ENCODE measurements at regions not wholly inside any gene's neighbourhood (a gene's known extent, or its start where the extent isn't known, plus 50 kb on each side); places are given as distances from the start of the nearest gene placed in this dataset.
A peak's percentile ranks its signal among the peaks of the same experiment; 100 is the strongest.

GRCh38 chr1:173422456-173422976 lies 54.6 kb upstream of the PRDX6 start:
- no peak for FAIRE-seq
- no peak overlapping the region for H3K4ac ChIP-seq (replicated peaks; ENCODE audit: insufficient read length, low read depth, low read length)
- no peak overlapping the region for H3K4me3 ChIP-seq (ENCODE audit: extremely low read depth in 1 of 4, insufficient read depth in 2 of 4, low read depth in 3 of 4, low read length in 4 of 4)
- no peaks in the 10 kb centered on the region for H3K36me3 ChIP-seq (ENCODE audit: control insufficient read depth in 2 of 4, insufficient read depth in 4 of 4, low read length in 3 of 4)
- no peak overlapping the region for H2BK120ac ChIP-seq (replicated peaks; ENCODE audit: low read depth, low read length)
- H3K79me2 ChIP-seq (ENCODE audit: control insufficient read depth in 1 of 2, insufficient read depth in 2 of 2, low read length in 2 of 2): no peaks in the 10 kb centered on the region
- WGBS, 2 experiments (ENCODE audit: extremely low coverage in 1 of 2, insufficient coverage in 1 of 2, insufficient read length in 1 of 2, insufficient replicate concordance in 2 of 2, low coverage in 1 of 2, low lambda C conversion rate in 2 of 2, missing lambda C conversion rate in 1 of 2): 74% methylated on average over 5 of the region's 5 CpGs; no CpG with 5 or more reads in 1 of the 2 experiments
- no peak overlapping the region for H4K91ac ChIP-seq (replicated peaks; ENCODE audit: insufficient read length, low read length)
- H2BK12ac ChIP-seq (ENCODE audit: low read depth, low read length): no peak overlapping the region
- no peaks in the 10 kb centered on the region for H3K79me1 ChIP-seq (ENCODE audit: low read depth, low read length)
- no peak overlapping the region for H4K8ac ChIP-seq (ENCODE audit: extremely low read depth, insufficient read depth, low read length)
- no peaks in the 10 kb centered on the region for H3K9me3 ChIP-seq (ENCODE audit: insufficient read depth in 2 of 2, low read depth in 1 of 2, low read length in 1 of 2)
- no peak overlapping the region for H3K56ac ChIP-seq (replicated peaks; ENCODE audit: insufficient read length, low read depth, low read length)
- H2AFZ ChIP-seq (ENCODE audit: low read length): no peak overlapping the region
- H3K23me2 ChIP-seq (ENCODE audit: low read depth, low read length): no peaks in the 10 kb centered on the region
- no peak overlapping the region for H3K27ac ChIP-seq (ENCODE audit: low read depth, low read length)
- H3K4me1 ChIP-seq (replicated peaks in 1 of 4; ENCODE audit: control insufficient read depth in 3 of 4, insufficient read depth in 4 of 4, low read length in 3 of 4): peaks cover 0 to 4% (median 1%) of the 10 kb centered on the region in 4 experiments; a peak in 5 of 7 replicates
- no peak overlapping the region for H3K14ac ChIP-seq (ENCODE audit: insufficient read length)
- peak overlapping the region; percentile 56; the same call in 1 of the 2 replicates for H2BK5ac ChIP-seq (ENCODE audit: low read depth, low read length)
- peaks cover 2% of the 10 kb centered on the region in 2 experiments for H4K20me1 ChIP-seq (replicated peaks in 1 of 2; ENCODE audit: control insufficient read depth in 1 of 2, insufficient read depth in 2 of 2, low read length in 2 of 2)
- CTCF ChIA-PET (ENCODE audit: partially characterized antibody): interaction anchor here (1.5 to 2.0 kb wide), 3 partner anchors 8 to 677 kb away, joined by 6 to 9 read pairs (median 8); no protein-coding TSS in a partner anchor
- 0 out of 2 replicates have a peak overlapping the region, but pooled peaks have one; percentile 5 for H2BK15ac ChIP-seq (ENCODE audit: low read length)
- TF ChIP-seq FOSL1 (IDR thresholded peaks at IDR 0.05; ENCODE audit: insufficient read depth, low read depth, low read length) (no peak), CTCF (IDR thresholded peaks at IDR 0.05; ENCODE audit: control extremely low read depth in 1 of 3, insufficient read depth in 1 of 3, low read depth in 1 of 3, low read length in 3 of 3) (no peak), SP4 (IDR thresholded peaks at IDR 0.05; ENCODE audit: low read length) (no peak), ASH2L (IDR thresholded peaks at IDR 0.05; ENCODE audit: low read length) (no peak), ATF3 (IDR thresholded peaks at IDR 0.05; ENCODE audit: insufficient read depth, low read depth, low read length) (no peak), ATF2 (IDR thresholded peaks at IDR 0.05; ENCODE audit: low read length) (no peak), RNF2 (IDR thresholded peaks at IDR 0.05; ENCODE audit: borderline replicate concordance, low read depth, low read length, missing control alignments, poor library complexity, severe bottlenecking) (no peak), JUN (IDR thresholded peaks at IDR 0.05; ENCODE audit: low read depth, low read length) (no peak)
- H3K27me3 ChIP-seq (replicated peaks in 1 of 4; ENCODE audit: control insufficient read depth in 3 of 4, extremely low read depth in 1 of 4, insufficient read depth in 3 of 4, low read length in 3 of 4): no peaks in the 10 kb centered on the region
- H3K23ac ChIP-seq (ENCODE audit: insufficient read length): no peak overlapping the region
- POLR2A ChIA-PET (ENCODE audit: partially characterized antibody): interaction anchor here (1.6 kb wide), 1 partner anchor 8 kb away, joined by 3 read pairs; no protein-coding TSS in a partner anchor
- no peak overlapping the region for H3K9ac ChIP-seq (replicated peaks in 1 of 4; ENCODE audit: extremely low read depth in 1 of 4, low read depth in 3 of 4, low read length in 3 of 4)
- no peak overlapping the region for H4K5ac ChIP-seq (ENCODE audit: insufficient read length, low read depth, low read length)
- DNase-seq (ENCODE audit: low read depth in 1 of 2, low spot score in 2 of 2): no peak
- no peak overlapping the region for H3K18ac ChIP-seq (ENCODE audit: extremely low read depth, low read length)
- no peak overlapping the region for H3K4me2 ChIP-seq (ENCODE audit: insufficient read depth in 1 of 2, low read depth in 2 of 2, low read length in 2 of 2)
- H2AK5ac ChIP-seq (ENCODE audit: low read depth, low read length): no peak overlapping the region
- no peak overlapping the region for H2BK20ac ChIP-seq (ENCODE audit: low read length)

Measured in H1 (cell line).